NB4 (cell line): ENCODE measurements at regions not wholly inside any gene's neighbourhood (a gene's known extent, or its start where the extent isn't known, plus 50 kb on each side); places are given as distances from the start of the nearest gene placed in this dataset.

Experiments
- DNase-seq: peaks from one replicate; pipeline ENCODE4 v3.0.0; 2010; ENCODE audit warnings: low read depth
- H3K4me3 ChIP-seq: one replicate; pipeline ENCODE4 v1.5.1; 2011; ENCODE audit warnings: mild to moderate bottlenecking, low read depth, low read length, moderate library complexity
- CTCF ChIP-seq: IDR thresholded peaks from one replicate; pipeline ENCODE4 v1.5.1; 2012; ENCODE audit warnings: low read depth, low read length
- MAX ChIP-seq: IDR thresholded peaks from 2 replicates; pipeline ENCODE4 v1.6.1; 2011; ENCODE audit warnings: low read depth, low read length
- MYC ChIP-seq: IDR thresholded peaks from 2 replicates; pipeline ENCODE4 v1.6.1; 2011; ENCODE audit warnings: low read depth, low read length
- POLR2A ChIP-seq: IDR thresholded peaks from 2 replicates; pipeline ENCODE4 v1.6.1; 2011; ENCODE audit warnings: mild to moderate bottlenecking; ENCODE audit not compliant: insufficient read length; ENCODE audit errors: extremely low read depth

GRCh38 chr1:80506216-80506615 is 1294.5 kb upstream of the ADGRL2 start:
- DNase-seq = no peak
- H3K4me3 ChIP-seq = no peak overlapping the region
- TF ChIP-seq POLR2A (no peak), CTCF (no peak)

- no peak overlapping the region for H3K4me3 ChIP-seq
- DNase-seq = no peak
- TF ChIP-seq MAX (no peak), POLR2A (no peak), MYC (no peak), CTCF (no peak)
Observed at GRCh38 chr1:80498673-80499072, 1302.1 kb upstream of the ADGRL2 start.

GRCh38 chr1:80495806-80496205 is 1304.9 kb upstream of the ADGRL2 start:
- DNase-seq = no peak
- no peak overlapping the region for H3K4me3 ChIP-seq
- TF ChIP-seq MYC (no peak), CTCF (no peak), MAX (no peak), POLR2A (no peak)

GRCh38 chr1:80472145-80472544 is 1328.6 kb upstream of the ADGRL2 start:
- no peak overlapping the region for H3K4me3 ChIP-seq
- no peak for DNase-seq
- TF ChIP-seq MAX = no peak
- no peak for TF ChIP-seq MYC
- no peak for TF ChIP-seq CTCF
- TF ChIP-seq POLR2A = no peak

- no peak overlapping the region for H3K4me3 ChIP-seq
- no peak for TF ChIP-seq CTCF
- TF ChIP-seq MAX = no peak
- no peak for TF ChIP-seq MYC
- TF ChIP-seq POLR2A = no peak
- DNase-seq = no peak
Observed at GRCh38 chr1:80468356-80468755, 1332.4 kb upstream of the ADGRL2 start.

- DNase-seq = peak; percentile 16
- no peak overlapping the region for H3K4me3 ChIP-seq
- TF ChIP-seq MYC (no peak), POLR2A (no peak), CTCF (no peak), MAX (no peak)
Observed at GRCh38 chr1:80462006-80462405, 1338.7 kb upstream of the ADGRL2 start.
